Neural cell (in vitro differentiated cells): ENCODE measurements at regions not wholly inside any gene's neighbourhood (a gene's known extent, or its start where the extent isn't known, plus 50 kb on each side); places are given as distances from the start of the nearest gene placed in this dataset.

Experiments
- H2AFZ ChIP-seq: fragments of 200-600, 300-800 bp; sonication (generic), shearing (Covaris generic); 2 replicates; pipeline ENCODE4 v1.6.0; 2014; ENCODE audit warnings: low read depth, mild to moderate bottlenecking, antibody characterized with exemption, low read length, moderate library complexity
- H3F3A ChIP-seq: fragments of 200-600 bp; shearing (Covaris generic); 2 replicates; pipeline ENCODE4 v1.6.1; 2016; ENCODE audit warnings: mild to moderate bottlenecking, moderate library complexity, mixed read lengths, antibody characterized with exemption, low read length; ENCODE audit not compliant: insufficient read depth, poor library complexity, severe bottlenecking
- H3K27ac ChIP-seq: fragments of 200-600, 300-800 bp; sonication (generic), shearing (Covaris generic); 2 replicates; pipeline ENCODE4 v1.5.1; 2014; ENCODE audit warnings: mild to moderate bottlenecking, low read length, moderate library complexity
- H3K27me3 ChIP-seq: fragments of 300-800, 200-600 bp; sonication (generic), shearing (Covaris generic); 2 replicates; pipeline ENCODE4 v1.6.0; 2014; ENCODE audit warnings: mild to moderate bottlenecking, low read depth, low read length, moderate library complexity; ENCODE audit not compliant: insufficient read depth
- H3K36me3 ChIP-seq: fragments of 300-800, 200-600 bp; sonication (generic), shearing (Covaris generic); 2 replicates; pipeline ENCODE4 v1.5.1; 2014; ENCODE audit warnings: mild to moderate bottlenecking, antibody characterized with exemption, low read length, moderate library complexity; ENCODE audit not compliant: insufficient read depth
- H3K4me2 ChIP-seq: fragments of 300-800, 200-600 bp; sonication (generic), shearing (Covaris generic); 2 replicates; pipeline ENCODE4 v1.6.0; 2014; ENCODE audit warnings: mild to moderate bottlenecking, low read length
- H3K4me3 ChIP-seq: fragments of 300-800, 200-600 bp; sonication (generic), shearing (Covaris generic); 2 replicates; pipeline ENCODE4 v1.5.1; 2014; ENCODE audit warnings: mild to moderate bottlenecking, low read length, moderate library complexity
- H3K79me2 ChIP-seq: fragments of 200-600 bp; shearing (Covaris generic); replicated peaks from 2 replicates; pipeline ENCODE4 v1.6.0; 2014; ENCODE audit warnings: mild to moderate bottlenecking, low read length, moderate library complexity; ENCODE audit not compliant: insufficient read depth
- H3K9ac ChIP-seq: fragments of 300-800, 200-600 bp; sonication (generic), shearing (Covaris generic); 2 replicates; pipeline ENCODE4 v1.6.1; 2016; ENCODE audit warnings: mild to moderate bottlenecking, low read length, mixed read lengths
- H3K9me2 ChIP-seq: fragments of 200-600 bp; shearing (Covaris generic); 2 replicates; pipeline ENCODE4 v1.6.1; 2016; ENCODE audit warnings: mild to moderate bottlenecking, low read length, mixed read lengths; ENCODE audit not compliant: insufficient read depth
- H3K9me3 ChIP-seq: fragments of 200-600, 300-800 bp; sonication (generic), shearing (Covaris generic); 2 replicates; pipeline ENCODE4 v1.6.1; 2016; ENCODE audit warnings: mild to moderate bottlenecking, mixed run types, low read length, moderate library complexity, mixed read lengths
- H4K20me1 ChIP-seq: fragments of 200-600 bp; shearing (Covaris generic); 2 replicates; pipeline ENCODE4 v1.6.1; 2016; ENCODE audit warnings: mild to moderate bottlenecking, mixed run types; ENCODE audit not compliant: insufficient read depth
- EP300 ChIP-seq: fragments of 450-650 bp; conservative IDR thresholded peaks from 2 replicates; pipeline ENCODE4 v1.6.1; 2014; ENCODE audit warnings: antibody characterized with exemption, mild to moderate bottlenecking, moderate library complexity; ENCODE audit not compliant: poor library complexity, severe bottlenecking
- EZH2 ChIP-seq: fragments of 200-600, 300-800 bp; shearing (Covaris generic), sonication (generic); IDR thresholded peaks from 2 replicates; pipeline ENCODE4 v1.6.1; 2014; ENCODE audit warnings: antibody characterized with exemption, low read length, borderline replicate concordance, mild to moderate bottlenecking; ENCODE audit not compliant: insufficient read depth, poor library complexity, severe bottlenecking
- MXI1 ChIP-seq: fragments of 450-650 bp; conservative IDR thresholded peaks from 2 replicates; pipeline ENCODE4 v1.6.1; 2014; ENCODE audit warnings: antibody characterized with exemption, mild to moderate bottlenecking; ENCODE audit not compliant: poor library complexity, severe bottlenecking
- POLR2AphosphoS5 ChIP-seq: IDR thresholded peaks from 2 replicates; pipeline ENCODE4 v1.6.1; 2012
- RAD21 ChIP-seq: fragments of 450-650 bp; conservative IDR thresholded peaks from 2 replicates; pipeline ENCODE4 v1.6.1; 2014; ENCODE audit warnings: antibody characterized with exemption, mild to moderate bottlenecking, moderate library complexity
- SMC3 ChIP-seq: fragments of 450-650 bp; conservative IDR thresholded peaks from 2 replicates; pipeline ENCODE4 v1.6.1; 2014; ENCODE audit warnings: antibody characterized with exemption, mild to moderate bottlenecking, moderate library complexity; ENCODE audit not compliant: poor library complexity
- TAF1 ChIP-seq: IDR thresholded peaks from 2 replicates; pipeline ENCODE4 v1.6.1; 2012; ENCODE audit warnings: low read depth
- TF ChIP-seq, protein P1 (sequence below): IDR thresholded peaks from 2 replicates; pipeline ENCODE4 v1.6.1; 2012; ENCODE audit warnings: borderline replicate concordance
- TF ChIP-seq, protein P2 (sequence below): fragments of 450-650 bp; IDR thresholded peaks from 2 replicates; pipeline ENCODE4 v1.5.1; 2014; ENCODE audit warnings: antibody characterized with exemption, mild to moderate bottlenecking, moderate library complexity; ENCODE audit not compliant: poor library complexity, severe bottlenecking

DNA sequence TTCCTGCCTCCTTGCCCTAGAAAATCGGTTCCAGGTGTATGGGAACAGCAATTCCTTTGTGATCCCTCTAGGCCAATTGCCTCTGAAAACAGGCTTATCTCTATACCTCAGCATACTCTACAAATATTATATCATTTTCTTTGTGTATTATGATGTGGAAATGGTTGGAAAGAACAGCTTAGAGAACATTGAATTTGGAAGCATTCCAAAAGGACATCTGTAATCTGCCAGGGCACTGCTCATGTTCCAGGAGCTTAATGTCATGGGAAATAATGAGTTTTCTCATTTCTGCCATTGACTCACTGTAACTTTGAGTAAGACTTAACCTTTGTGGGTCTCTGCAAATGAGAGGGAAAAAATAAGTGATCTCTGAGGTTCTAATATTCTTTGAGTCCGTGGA is 147.3 kb downstream of the UFM1 start:
- H3K9me3 ChIP-seq: peaks cover 7% of the 10 kb centered on the region
- H3K79me2 ChIP-seq: no peaks in the 10 kb centered on the region
- H4K20me1 ChIP-seq: no peaks in the 10 kb centered on the region
- no peaks in the 10 kb centered on the region for H3K36me3 ChIP-seq
- H3K27me3 ChIP-seq: no peaks in the 10 kb centered on the region
- no peaks in the 10 kb centered on the region for H3F3A ChIP-seq
- no peak overlapping the region for H3K4me2 ChIP-seq
- H2AFZ ChIP-seq: no peak overlapping the region
- H3K4me3 ChIP-seq: no peak overlapping the region
- H3K9ac ChIP-seq: no peak overlapping the region
- H3K9me2 ChIP-seq: no peaks in the 10 kb centered on the region
- TF ChIP-seq RAD21: no peak
- no peak overlapping the region for H3K27ac ChIP-seq

DNA sequence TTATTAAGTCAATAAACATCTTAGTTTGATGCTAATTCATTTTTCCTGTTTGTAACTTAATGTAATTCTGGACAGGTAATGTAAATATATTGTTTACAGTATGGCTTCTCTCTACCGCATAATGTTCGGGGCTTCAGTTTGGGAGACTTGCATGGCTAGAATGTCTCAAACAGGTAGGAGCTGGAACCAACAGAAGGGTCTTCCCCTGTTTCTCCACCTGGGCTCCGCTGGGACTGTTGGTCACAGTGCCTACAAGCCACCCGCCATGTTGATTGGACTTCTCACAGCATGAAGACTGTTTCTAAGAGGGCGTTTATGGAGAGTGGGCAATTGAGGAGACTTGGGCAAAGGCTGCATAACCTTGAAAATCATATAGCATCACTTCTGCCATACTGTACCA is 148.6 kb downstream of the UFM1 start:
- H3K27me3 ChIP-seq: no peaks in the 10 kb centered on the region
- no peak overlapping the region for H3K27ac ChIP-seq
- no peak overlapping the region for H3K4me3 ChIP-seq
- no peak overlapping the region for H2AFZ ChIP-seq
- H3K9me3 ChIP-seq: peaks cover 7% of the 10 kb centered on the region
- H3K4me2 ChIP-seq: no peak overlapping the region
- no peak overlapping the region for H3K9ac ChIP-seq
- no peaks in the 10 kb centered on the region for H3K9me2 ChIP-seq
- no peaks in the 10 kb centered on the region for H3K79me2 ChIP-seq
- TF ChIP-seq, protein P1, sequence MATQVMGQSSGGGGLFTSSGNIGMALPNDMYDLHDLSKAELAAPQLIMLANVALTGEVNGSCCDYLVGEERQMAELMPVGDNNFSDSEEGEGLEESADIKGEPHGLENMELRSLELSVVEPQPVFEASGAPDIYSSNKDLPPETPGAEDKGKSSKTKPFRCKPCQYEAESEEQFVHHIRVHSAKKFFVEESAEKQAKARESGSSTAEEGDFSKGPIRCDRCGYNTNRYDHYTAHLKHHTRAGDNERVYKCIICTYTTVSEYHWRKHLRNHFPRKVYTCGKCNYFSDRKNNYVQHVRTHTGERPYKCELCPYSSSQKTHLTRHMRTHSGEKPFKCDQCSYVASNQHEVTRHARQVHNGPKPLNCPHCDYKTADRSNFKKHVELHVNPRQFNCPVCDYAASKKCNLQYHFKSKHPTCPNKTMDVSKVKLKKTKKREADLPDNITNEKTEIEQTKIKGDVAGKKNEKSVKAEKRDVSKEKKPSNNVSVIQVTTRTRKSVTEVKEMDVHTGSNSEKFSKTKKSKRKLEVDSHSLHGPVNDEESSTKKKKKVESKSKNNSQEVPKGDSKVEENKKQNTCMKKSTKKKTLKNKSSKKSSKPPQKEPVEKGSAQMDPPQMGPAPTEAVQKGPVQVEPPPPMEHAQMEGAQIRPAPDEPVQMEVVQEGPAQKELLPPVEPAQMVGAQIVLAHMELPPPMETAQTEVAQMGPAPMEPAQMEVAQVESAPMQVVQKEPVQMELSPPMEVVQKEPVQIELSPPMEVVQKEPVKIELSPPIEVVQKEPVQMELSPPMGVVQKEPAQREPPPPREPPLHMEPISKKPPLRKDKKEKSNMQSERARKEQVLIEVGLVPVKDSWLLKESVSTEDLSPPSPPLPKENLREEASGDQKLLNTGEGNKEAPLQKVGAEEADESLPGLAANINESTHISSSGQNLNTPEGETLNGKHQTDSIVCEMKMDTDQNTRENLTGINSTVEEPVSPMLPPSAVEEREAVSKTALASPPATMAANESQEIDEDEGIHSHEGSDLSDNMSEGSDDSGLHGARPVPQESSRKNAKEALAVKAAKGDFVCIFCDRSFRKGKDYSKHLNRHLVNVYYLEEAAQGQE: no peak
- no peak for TF ChIP-seq RAD21
- no peak for TF ChIP-seq POLR2AphosphoS5
- no peak for TF ChIP-seq MXI1
- TF ChIP-seq, protein P2, sequence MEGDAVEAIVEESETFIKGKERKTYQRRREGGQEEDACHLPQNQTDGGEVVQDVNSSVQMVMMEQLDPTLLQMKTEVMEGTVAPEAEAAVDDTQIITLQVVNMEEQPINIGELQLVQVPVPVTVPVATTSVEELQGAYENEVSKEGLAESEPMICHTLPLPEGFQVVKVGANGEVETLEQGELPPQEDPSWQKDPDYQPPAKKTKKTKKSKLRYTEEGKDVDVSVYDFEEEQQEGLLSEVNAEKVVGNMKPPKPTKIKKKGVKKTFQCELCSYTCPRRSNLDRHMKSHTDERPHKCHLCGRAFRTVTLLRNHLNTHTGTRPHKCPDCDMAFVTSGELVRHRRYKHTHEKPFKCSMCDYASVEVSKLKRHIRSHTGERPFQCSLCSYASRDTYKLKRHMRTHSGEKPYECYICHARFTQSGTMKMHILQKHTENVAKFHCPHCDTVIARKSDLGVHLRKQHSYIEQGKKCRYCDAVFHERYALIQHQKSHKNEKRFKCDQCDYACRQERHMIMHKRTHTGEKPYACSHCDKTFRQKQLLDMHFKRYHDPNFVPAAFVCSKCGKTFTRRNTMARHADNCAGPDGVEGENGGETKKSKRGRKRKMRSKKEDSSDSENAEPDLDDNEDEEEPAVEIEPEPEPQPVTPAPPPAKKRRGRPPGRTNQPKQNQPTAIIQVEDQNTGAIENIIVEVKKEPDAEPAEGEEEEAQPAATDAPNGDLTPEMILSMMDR: no peak
- no peak for TF ChIP-seq EZH2
- no peak for TF ChIP-seq TAF1
- TF ChIP-seq SMC3: no peak
- no peak for TF ChIP-seq EP300
- no peaks in the 10 kb centered on the region for H3K36me3 ChIP-seq
- no peaks in the 10 kb centered on the region for H3F3A ChIP-seq
- H4K20me1 ChIP-seq: no peaks in the 10 kb centered on the region

DNA sequence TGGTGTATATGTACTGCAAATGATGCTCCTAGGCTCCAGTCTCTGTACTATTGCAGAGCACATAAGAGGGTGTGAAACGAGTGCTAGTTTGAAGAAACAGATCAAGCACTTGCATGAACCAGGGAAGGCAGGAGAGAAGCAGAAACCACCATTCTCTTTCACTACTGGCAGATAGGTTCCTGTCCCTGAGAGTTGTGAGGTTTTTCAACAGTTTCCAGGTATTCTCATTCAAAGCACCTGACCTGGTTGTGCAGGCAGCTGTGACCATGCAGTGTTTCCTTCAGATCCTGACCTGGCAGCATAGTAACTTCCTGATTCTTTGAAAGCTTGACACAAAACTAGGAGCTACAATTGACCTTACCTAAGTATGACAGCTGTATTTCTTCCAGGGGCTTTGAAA is 164.9 kb downstream of the UFM1 start:
- H3K9me2 ChIP-seq: no peaks in the 10 kb centered on the region
- no peaks in the 10 kb centered on the region for H4K20me1 ChIP-seq
- H2AFZ ChIP-seq: no peak overlapping the region
- no peaks in the 10 kb centered on the region for H3K36me3 ChIP-seq
- TF ChIP-seq RAD21 (no peak), EP300 (no peak), SMC3 (no peak), EZH2 (no peak), TAF1 (no peak), MXI1 (no peak), POLR2AphosphoS5 (no peak)
- TF ChIP-seq, protein P2: no peak
- TF ChIP-seq, protein P1: no peak
- no peak overlapping the region for H3K9ac ChIP-seq
- no peaks in the 10 kb centered on the region for H3K79me2 ChIP-seq
- H3K27ac ChIP-seq: no peak overlapping the region
- H3F3A ChIP-seq: peaks cover 3% of the 10 kb centered on the region
- H3K27me3 ChIP-seq: no peaks in the 10 kb centered on the region
- no peak overlapping the region for H3K4me3 ChIP-seq
- H3K4me2 ChIP-seq: no peak overlapping the region
- no peaks in the 10 kb centered on the region for H3K9me3 ChIP-seq
